DND-41 (cell line): ENCODE measurements at regions not wholly inside any gene's neighbourhood (a gene's known extent, or its start where the extent isn't known, plus 50 kb on each side); places are given as distances from the start of the nearest gene placed in this dataset.
"Not testable (repeated sequence)": the region's sequence is repeated elsewhere in the genome, so short reads cannot be mapped to it uniquely, and the experiment has no call there.

ENCODE experiments used
- ATAC-seq: fragments of 200-7000 bp; cut with Tn5 transposase; 3 replicates; pipeline ENCODE4 v1.9.1; 2021; ENCODE audit warnings: low read depth; ENCODE audit not compliant: insufficient read depth
- DNase-seq: peaks from one replicate; pipeline ENCODE4 v3.0.0-alpha.2; 2020
- H2AFZ ChIP-seq: 2 replicates; pipeline ENCODE4 v1.6.0; 2012; ENCODE audit warnings: low read depth, low read length
- H3K27ac ChIP-seq: 2 replicates; pipeline ENCODE4 v1.5.1; 2012; ENCODE audit warnings: low read length, inconsistent platforms
- H3K27me3 ChIP-seq: fragments of 200-600 bp; sonication (generic); 2 replicates; pipeline ENCODE4 v1.6.0; 2012; ENCODE audit warnings: low read length, mild to moderate bottlenecking, inconsistent platforms; ENCODE audit not compliant: insufficient read depth, poor library complexity
- H3K36me3 ChIP-seq: 2 replicates; pipeline ENCODE4 v1.5.1; 2012; ENCODE audit warnings: low read length, inconsistent platforms; ENCODE audit not compliant: insufficient read depth
- H3K4me1 ChIP-seq: 2 replicates; pipeline ENCODE4 v1.5.1; 2012; ENCODE audit warnings: mild to moderate bottlenecking, low read length; ENCODE audit not compliant: insufficient read depth
- H3K4me2 ChIP-seq: 2 replicates; pipeline ENCODE4 v1.6.0; 2012; ENCODE audit warnings: mild to moderate bottlenecking, moderate library complexity, low read length, inconsistent platforms; ENCODE audit not compliant: insufficient read depth
- H3K4me3 ChIP-seq, 2 experiments: fragments of 200-600 bp in 1 of 2; shearing (Covaris generic) in 1 of 2; 2 replicates each; pipeline ENCODE4 v1.5.1; 2012 to 2016; ENCODE audit warnings: inconsistent platforms in 2 of 2, low read length in 2 of 2, mild to moderate bottlenecking in 2 of 2, low read depth in 1 of 2, moderate library complexity in 1 of 2
- H3K79me2 ChIP-seq: 2 replicates; pipeline ENCODE4 v1.6.0; 2012; ENCODE audit warnings: low read length, inconsistent platforms; ENCODE audit not compliant: insufficient read depth
- H3K9ac ChIP-seq: 2 replicates; pipeline ENCODE4 v1.6.0; 2012; ENCODE audit warnings: low read depth, mild to moderate bottlenecking, inconsistent platforms, low read length, moderate library complexity
- H3K9me3 ChIP-seq: 2 replicates; pipeline ENCODE4 v1.5.1; 2012; ENCODE audit warnings: low read length, moderate library complexity, mild to moderate bottlenecking, inconsistent platforms; ENCODE audit not compliant: insufficient read depth, severe bottlenecking
- H4K20me1 ChIP-seq: 2 replicates; pipeline ENCODE4 v1.6.0; 2012; ENCODE audit warnings: low read length; ENCODE audit not compliant: insufficient read depth
- CTCF ChIP-seq: IDR thresholded peaks from 2 replicates; pipeline ENCODE4 v1.5.1; 2012; ENCODE audit warnings: borderline replicate concordance, low read length, moderate library complexity, mild to moderate bottlenecking; ENCODE audit not compliant: poor library complexity, severe bottlenecking; ENCODE audit errors: extremely low read depth
- EZH2 ChIP-seq: IDR thresholded peaks from 3 replicates; pipeline ENCODE4 v1.6.1; 2012; ENCODE audit warnings: borderline replicate concordance, low read depth, mild to moderate bottlenecking, moderate library complexity, low read length, inconsistent platforms; ENCODE audit not compliant: severe bottlenecking

DNA sequence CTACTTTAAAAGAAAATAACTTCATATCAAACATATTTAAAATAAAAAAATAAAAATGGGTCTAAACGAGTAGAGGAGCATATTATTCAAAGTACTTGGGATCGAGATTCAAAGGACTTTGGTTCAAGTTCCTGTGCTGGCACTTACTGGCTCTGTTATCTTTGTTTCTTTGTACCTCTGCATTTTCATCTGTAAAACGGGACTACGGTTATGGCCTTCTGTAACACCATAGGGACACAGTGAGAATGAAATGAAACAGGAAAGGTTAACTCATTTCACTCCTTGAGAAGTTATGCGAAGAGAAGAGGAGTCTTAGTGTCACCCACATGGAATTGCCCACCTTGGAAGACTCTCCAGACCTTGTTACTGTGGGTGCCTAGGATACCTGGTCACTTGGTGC lies 379.1 kb upstream of the CCL2 start:
- H3K4me1 ChIP-seq = no peaks in the 10 kb centered on the region
- H3K36me3 ChIP-seq = no peaks in the 10 kb centered on the region
- H2AFZ ChIP-seq = no peak overlapping the region
- ATAC-seq = no peak
- DNase-seq = no peak
- TF ChIP-seq EZH2 = no peak
- no peaks in the 10 kb centered on the region for H4K20me1 ChIP-seq
- peaks cover 28% of the 10 kb centered on the region for H3K27me3 ChIP-seq
- H3K4me2 ChIP-seq = no peak overlapping the region
- no peak overlapping the region for H3K4me3 ChIP-seq
- no peak overlapping the region for H3K9ac ChIP-seq
- H3K27ac ChIP-seq = no peak overlapping the region
- no peaks in the 10 kb centered on the region for H3K79me2 ChIP-seq
- H3K9me3 ChIP-seq = no peaks in the 10 kb centered on the region

- H3K36me3 ChIP-seq, ATAC-seq, H3K4me1 ChIP-seq, H3K4me2 ChIP-seq, H3K79me2 ChIP-seq, H3K9me3 ChIP-seq, H2AFZ ChIP-seq, H3K9ac ChIP-seq, H3K27me3 ChIP-seq, H3K4me3 ChIP-seq, H4K20me1 ChIP-seq, H3K27ac ChIP-seq, DNase-seq: not testable (repeated sequence)
Observed at GRCh38 chr17:33882273-33882672, 372.8 kb upstream of the CCL2 start.

DNA sequence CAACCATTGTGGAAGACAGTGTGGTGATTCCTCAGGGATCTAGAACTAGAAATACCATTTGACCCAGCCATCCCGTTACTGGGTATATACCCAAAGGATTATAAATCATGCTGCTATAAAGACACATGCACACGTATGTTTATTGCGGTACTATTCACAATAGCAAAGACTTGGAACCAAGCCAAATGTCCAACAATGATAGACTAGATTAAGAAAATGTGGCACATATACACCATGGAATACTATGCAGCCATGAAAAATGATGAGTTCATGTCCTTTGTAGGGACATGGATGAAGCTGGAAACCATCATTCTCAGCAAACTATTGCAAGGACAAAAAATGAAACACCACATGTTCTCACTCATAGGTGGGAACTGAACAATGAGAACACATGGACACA lies 372.4 kb upstream of the CCL2 start:
- not testable (repeated sequence) for H3K36me3 ChIP-seq, H3K4me3 ChIP-seq, H3K4me2 ChIP-seq, H3K27ac ChIP-seq, H3K4me1 ChIP-seq, H3K79me2 ChIP-seq, H3K27me3 ChIP-seq, H3K9me3 ChIP-seq, H2AFZ ChIP-seq, H4K20me1 ChIP-seq, H3K9ac ChIP-seq, ATAC-seq, DNase-seq

DNA sequence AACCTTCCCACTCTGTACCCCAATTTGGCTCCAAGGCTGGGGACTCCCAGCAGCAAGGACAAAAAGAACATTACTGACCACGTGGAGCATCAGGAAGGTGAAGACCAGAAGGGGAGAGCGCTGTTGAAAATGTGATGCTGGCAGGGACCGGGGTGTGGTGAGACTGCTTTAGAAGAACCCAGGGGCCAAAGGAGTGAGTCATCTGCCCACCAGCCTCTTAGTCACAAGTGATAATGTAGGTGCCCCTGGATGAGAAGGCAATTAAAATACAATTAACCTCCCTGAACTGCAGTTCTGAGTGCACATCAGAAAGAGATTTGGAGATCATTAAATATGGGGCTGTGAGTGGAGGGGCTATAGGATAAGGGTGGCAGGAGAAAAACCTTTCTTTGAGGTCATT lies 366.6 kb upstream of the CCL2 start:
- H3K4me1 ChIP-seq = no peaks in the 10 kb centered on the region
- no peak overlapping the region for H3K9ac ChIP-seq
- H4K20me1 ChIP-seq = no peaks in the 10 kb centered on the region
- H3K4me3 ChIP-seq = no peak overlapping the region
- TF ChIP-seq EZH2 = no peak
- TF ChIP-seq CTCF = no peak
- H3K9me3 ChIP-seq = no peaks in the 10 kb centered on the region
- H3K27me3 ChIP-seq = peaks cover 8% of the 10 kb centered on the region
- no peaks in the 10 kb centered on the region for H3K79me2 ChIP-seq
- DNase-seq (no peak), ATAC-seq (no peak)
- H2AFZ ChIP-seq = no peak overlapping the region
- no peaks in the 10 kb centered on the region for H3K36me3 ChIP-seq
- H3K4me2 ChIP-seq = no peak overlapping the region
- no peak overlapping the region for H3K27ac ChIP-seq

GRCh38 chr17:33889040-33889439 lies 366.0 kb upstream of the CCL2 start:
- Histone ChIP-seq H3K36me3 (no peaks in the 10 kb centered on the region), H3K79me2 (no peaks in the 10 kb centered on the region), H4K20me1 (no peaks in the 10 kb centered on the region), H2AFZ (no peak overlapping the region), H3K4me3 (no peak overlapping the region), H3K9ac (no peak overlapping the region), H3K4me2 (no peak overlapping the region), H3K4me1 (no peaks in the 10 kb centered on the region), H3K9me3 (no peaks in the 10 kb centered on the region), H3K27me3 (peaks cover 8% of the 10 kb centered on the region), H3K27ac (no peak overlapping the region)
- no peak for DNase-seq
- TF ChIP-seq CTCF (no peak), EZH2 (no peak)
- ATAC-seq = no peak
